Vagina (tissue), 2 donors: ENCODE measurements at regions not wholly inside any gene's neighbourhood (a gene's known extent, or its start where the extent isn't known, plus 50 kb on each side); places are given as distances from the start of the nearest gene placed in this dataset.

ENCODE experiments used
- CTCF ChIP-seq, 3 experiments: fragments of 450-650 bp in 2 of 3; fragments of 200-600 bp in 1 of 3; sonication (generic) in 1 of 3; IDR thresholded peaks; one replicate each; pipeline ENCODE4 v1.5.1; 2017 to 2019; ENCODE audit warnings: antibody characterized with exemption in 3 of 3, mild to moderate bottlenecking in 2 of 3, moderate library complexity in 2 of 3
- POLR2A ChIP-seq, 2 donors: fragments of 450-650 bp; IDR thresholded peaks; one replicate each; pipeline ENCODE4 v1.6.1; 2017; ENCODE audit warnings: antibody characterized with exemption in 2 of 2, mild to moderate bottlenecking in 2 of 2, moderate library complexity in 2 of 2

- TF ChIP-seq CTCF (IDR thresholded peaks at IDR 0.05) (no peak), POLR2A (IDR thresholded peaks at IDR 0.05) (no peak)
Observed at GRCh38 chr4:141429933-141430332, 206.4 kb upstream of the IL15 start.
